ENCODE measurements at regions not wholly inside any gene's neighbourhood (a gene's known extent, or its start where the extent isn't known, plus 50 kb on each side); places are given as distances from the start of the nearest gene placed in this dataset.

- H3K9me2 ChIP-seq (ENCODE audit: insufficient read depth), result no peaks in the 10 kb centered on the region
- in situ Hi-C loops (cut with MboI), result no loop called here
- H3F3A ChIP-seq (ENCODE audit: insufficient read depth), result peaks cover 11% of the 10 kb centered on the region
- no peaks in the 10 kb centered on the region for H3K36me3 ChIP-seq (ENCODE audit: low read depth)
- DNase-seq, result peak; percentile 66
- WGBS, 2 experiments (ENCODE audit: low coverage in 1 of 2, low lambda C conversion rate in 2 of 2, missing lambda C conversion rate in 2 of 2), result 1 to 2% methylated on average over 5 of the region's 5 CpGs
- no peaks in the 10 kb centered on the region for H3K9me3 ChIP-seq (ENCODE audit: low read depth)
- peak overlapping the region; percentile 64 for H3K4me2 ChIP-seq (ENCODE audit: unreplicated experiment)
- peak overlapping the region; percentile 65 for H2AFZ ChIP-seq
- peak overlapping the region; percentile 46 for H3K4me3 ChIP-seq
- H3K27me3 ChIP-seq (replicated peaks; ENCODE audit: insufficient read depth), result no peaks in the 10 kb centered on the region
- H4K20me1 ChIP-seq (ENCODE audit: insufficient read depth), result no peaks in the 10 kb centered on the region
- H3K4me1 ChIP-seq (ENCODE audit: insufficient read depth), result peaks cover 18% of the 10 kb centered on the region
- no peak overlapping the region for H3K27ac ChIP-seq
- H3K9ac ChIP-seq, result no peak overlapping the region
- no peak for TF ChIP-seq EZH2phosphoT487 (IDR thresholded peaks at IDR 0.05; ENCODE audit: insufficient read depth, low read depth)
- TF ChIP-seq EZH2 (IDR thresholded peaks at IDR 0.05; ENCODE audit: insufficient read depth, poor library complexity, severe bottlenecking), result no peak
- no peaks in the 10 kb centered on the region for H3K79me2 ChIP-seq (ENCODE audit: insufficient read depth)
These were observed 2050.7 kb downstream of the ARAP2 start for GRCh38 chr4:34193451-34194154.

GRCh38 chr4:34194585-34194984 is 2049.7 kb downstream of the ARAP2 start:
- no peak overlapping the region for H3K4me2 ChIP-seq (ENCODE audit: unreplicated experiment)
- TF ChIP-seq EZH2 (IDR thresholded peaks at IDR 0.05; ENCODE audit: insufficient read depth, poor library complexity, severe bottlenecking), result no peak
- no peak for TF ChIP-seq EZH2phosphoT487 (IDR thresholded peaks at IDR 0.05; ENCODE audit: insufficient read depth, low read depth)
- 70 to 83% methylated on average over 2 of the region's 2 CpGs for WGBS, 2 experiments (ENCODE audit: low coverage in 1 of 2, low lambda C conversion rate in 2 of 2, missing lambda C conversion rate in 2 of 2)
- H3K4me1 ChIP-seq (ENCODE audit: insufficient read depth), result peaks cover 18% of the 10 kb centered on the region
- in situ Hi-C loops (cut with MboI), result no loop called here
- peaks cover 11% of the 10 kb centered on the region for H3F3A ChIP-seq (ENCODE audit: insufficient read depth)
- no peak for DNase-seq
- no peak overlapping the region for H3K9ac ChIP-seq
- H3K9me3 ChIP-seq (ENCODE audit: low read depth), result no peaks in the 10 kb centered on the region
- no peaks in the 10 kb centered on the region for H4K20me1 ChIP-seq (ENCODE audit: insufficient read depth)
- H3K27me3 ChIP-seq (replicated peaks; ENCODE audit: insufficient read depth), result no peaks in the 10 kb centered on the region
- H3K79me2 ChIP-seq (ENCODE audit: insufficient read depth), result no peaks in the 10 kb centered on the region
- H2AFZ ChIP-seq, result no peak overlapping the region
- H3K9me2 ChIP-seq (ENCODE audit: insufficient read depth), result no peaks in the 10 kb centered on the region
- H3K4me3 ChIP-seq, result no peak overlapping the region
- H3K27ac ChIP-seq, result no peak overlapping the region
- no peaks in the 10 kb centered on the region for H3K36me3 ChIP-seq (ENCODE audit: low read depth)

GRCh38 chr4:34196375-34196774 is 2047.9 kb downstream of the ARAP2 start:
- Histone ChIP-seq H3K4me2 (ENCODE audit: unreplicated experiment) (no peak overlapping the region), H3K4me3 (no peak overlapping the region), H3K27ac (no peak overlapping the region), H3K79me2 (ENCODE audit: insufficient read depth) (no peaks in the 10 kb centered on the region), H3K9me2 (ENCODE audit: insufficient read depth) (no peaks in the 10 kb centered on the region), H3K36me3 (ENCODE audit: low read depth) (no peaks in the 10 kb centered on the region), H3K27me3 (replicated peaks; ENCODE audit: insufficient read depth) (no peaks in the 10 kb centered on the region), H2AFZ (no peak overlapping the region), H3K9me3 (ENCODE audit: low read depth) (no peaks in the 10 kb centered on the region), H3F3A (ENCODE audit: insufficient read depth) (peaks cover 11% of the 10 kb centered on the region), H3K9ac (no peak overlapping the region), H4K20me1 (ENCODE audit: insufficient read depth) (no peaks in the 10 kb centered on the region), H3K4me1 (ENCODE audit: insufficient read depth) (peaks cover 18% of the 10 kb centered on the region)
- in situ Hi-C loops (cut with MboI), result no loop called here
- WGBS, 2 experiments (ENCODE audit: low coverage in 1 of 2, low lambda C conversion rate in 2 of 2, missing lambda C conversion rate in 2 of 2), result 16 to 18% methylated on average over 2 of the region's 2 CpGs
- peak; percentile 36 for DNase-seq
- TF ChIP-seq EZH2phosphoT487 (IDR thresholded peaks at IDR 0.05; ENCODE audit: insufficient read depth, low read depth) (no peak), EZH2 (IDR thresholded peaks at IDR 0.05; ENCODE audit: insufficient read depth, poor library complexity, severe bottlenecking) (no peak)

GRCh38 chr4:34198966-34199365 is 2045.3 kb downstream of the ARAP2 start:
- no peak overlapping the region for H3K27ac ChIP-seq
- no peaks in the 10 kb centered on the region for H3K27me3 ChIP-seq (replicated peaks; ENCODE audit: insufficient read depth)
- no peaks in the 10 kb centered on the region for H4K20me1 ChIP-seq (ENCODE audit: insufficient read depth)
- 48 to 50% methylated on average over 1 of the region's 1 CpG for WGBS, 2 experiments (ENCODE audit: low coverage in 1 of 2, low lambda C conversion rate in 2 of 2, missing lambda C conversion rate in 2 of 2)
- no peaks in the 10 kb centered on the region for H3K9me2 ChIP-seq (ENCODE audit: insufficient read depth)
- H3K4me1 ChIP-seq (ENCODE audit: insufficient read depth), result peaks cover 6% of the 10 kb centered on the region
- H3K4me2 ChIP-seq (ENCODE audit: unreplicated experiment), result no peak overlapping the region
- no peaks in the 10 kb centered on the region for H3K9me3 ChIP-seq (ENCODE audit: low read depth)
- H3K79me2 ChIP-seq (ENCODE audit: insufficient read depth), result no peaks in the 10 kb centered on the region
- no peak overlapping the region for H2AFZ ChIP-seq
- in situ Hi-C loops (cut with MboI), result no loop called here
- no peak overlapping the region for H3K9ac ChIP-seq
- TF ChIP-seq EZH2 (IDR thresholded peaks at IDR 0.05; ENCODE audit: insufficient read depth, poor library complexity, severe bottlenecking) (no peak), EZH2phosphoT487 (IDR thresholded peaks at IDR 0.05; ENCODE audit: insufficient read depth, low read depth) (no peak)
- no peak overlapping the region for H3K4me3 ChIP-seq
- H3F3A ChIP-seq (ENCODE audit: insufficient read depth), result peaks cover under 1% of the 10 kb centered on the region; the same call in 1 of the 2 replicates
- DNase-seq, result no peak
- no peaks in the 10 kb centered on the region for H3K36me3 ChIP-seq (ENCODE audit: low read depth)
